ENCODE measurements at regions not wholly inside any gene's neighbourhood (a gene's known extent, or its start where the extent isn't known, plus 50 kb on each side); places are given as distances from the start of the nearest gene placed in this dataset.

GRCh38 chr11:130631119-130631518 lies 182.7 kb downstream of the ADAMTS15 start:
- H3K27ac Mint-ChIP-seq = no peak overlapping the region
- CTCF ChIA-PET = interaction anchor here (0.6 kb wide), 1 partner anchor 582 kb away, joined by 3 read pairs; no protein-coding TSS in a partner anchor
- no peak overlapping the region for H3K4me3 Mint-ChIP-seq
- peaks cover 1% of the 10 kb centered on the region for H3K27me3 Mint-ChIP-seq
- H3K36me3 Mint-ChIP-seq = no peaks in the 10 kb centered on the region
- H3K4me1 Mint-ChIP-seq (ENCODE audit: low read depth) = peaks cover 2% of the 10 kb centered on the region
- H3K9me3 Mint-ChIP-seq = no peaks in the 10 kb centered on the region
- intact Hi-C loops (cut with micrococcal nuclease) = loop anchor here (10.0 kb wide), 1 partner anchor 196 kb away; no protein-coding TSS in a partner anchor
- POLR2A ChIA-PET = no interaction called here
- peak; percentile 48 for DNase-seq

- Mint-ChIP-seq H3K9me3 (no peaks in the 10 kb centered on the region), H3K27me3 (peaks cover 1% of the 10 kb centered on the region), H3K4me1 (ENCODE audit: low read depth) (peaks cover 2% of the 10 kb centered on the region), H3K36me3 (no peaks in the 10 kb centered on the region), H3K27ac (no peak overlapping the region), H3K4me3 (no peak overlapping the region)
- CTCF ChIA-PET = no interaction called here
- intact Hi-C loops (cut with micrococcal nuclease) = loop anchor here (10.0 kb wide), 1 partner anchor 199 kb away; no protein-coding TSS in a partner anchor
- POLR2A ChIA-PET = no interaction called here
- no peak for DNase-seq
These were observed 185.0 kb downstream of the ADAMTS15 start for GRCh38 chr11:130633466-130633865.

- no peak for DNase-seq
- CTCF ChIA-PET = interaction anchor here (0.8 kb wide), 1 partner anchor 199 kb away, joined by 3 read pairs; no protein-coding TSS in a partner anchor
- Mint-ChIP-seq H3K9me3 (no peaks in the 10 kb centered on the region), H3K36me3 (no peaks in the 10 kb centered on the region), H3K27me3 (peaks cover 1% of the 10 kb centered on the region), H3K4me1 (ENCODE audit: low read depth) (peaks cover 2% of the 10 kb centered on the region), H3K27ac (no peak overlapping the region), H3K4me3 (no peak overlapping the region)
- POLR2A ChIA-PET = no interaction called here
- intact Hi-C loops (cut with micrococcal nuclease) = loop anchor here (10.0 kb wide), 1 partner anchor 199 kb away; no protein-coding TSS in a partner anchor
These were observed 185.7 kb downstream of the ADAMTS15 start for GRCh38 chr11:130634186-130634585.

- POLR2A ChIA-PET = no interaction called here
- no peak overlapping the region for H3K4me3 Mint-ChIP-seq
These were observed 186.6 kb downstream of the ADAMTS15 start for GRCh38 chr11:130634961-130635473.

GRCh38 chr11:130635937-130636630 lies 187.6 kb downstream of the ADAMTS15 start:
- Mint-ChIP-seq H3K4me3 (no peak overlapping the region), H3K4me1 (ENCODE audit: low read depth) (peaks cover 2% of the 10 kb centered on the region), H3K36me3 (no peaks in the 10 kb centered on the region), H3K27ac (no peak overlapping the region), H3K9me3 (no peaks in the 10 kb centered on the region), H3K27me3 (peaks cover 3% of the 10 kb centered on the region)
- ChIA-PET CTCF (no interaction called here), POLR2A (no interaction called here)
- no peak for DNase-seq
- intact Hi-C loops (cut with micrococcal nuclease) = loop anchor here (10.0 kb wide), 1 partner anchor 201 kb away; no protein-coding TSS in a partner anchor

More at GRCh38 chr11:130634961-130635473, 186.6 kb downstream of the ADAMTS15 start:
- H3K27me3 Mint-ChIP-seq = peaks cover 3% of the 10 kb centered on the region
- no peak overlapping the region for H3K27ac Mint-ChIP-seq
- CTCF ChIA-PET = interaction anchor here (0.8 kb wide), 1 partner anchor 200 kb away, joined by 3 read pairs; no protein-coding TSS in a partner anchor
- peaks cover 2% of the 10 kb centered on the region for H3K4me1 Mint-ChIP-seq (ENCODE audit: low read depth)
- intact Hi-C loops (cut with micrococcal nuclease) = loop anchor here (10.0 kb wide), 1 partner anchor 200 kb away; no protein-coding TSS in a partner anchor
- no peaks in the 10 kb centered on the region for H3K36me3 Mint-ChIP-seq
- no peaks in the 10 kb centered on the region for H3K9me3 Mint-ChIP-seq
- DNase-seq = peak; percentile 40

GRCh38 chr11:130636722-130637464 lies 188.4 kb downstream of the ADAMTS15 start:
- Mint-ChIP-seq H3K36me3 (no peaks in the 10 kb centered on the region), H3K27me3 (peaks cover 1% of the 10 kb centered on the region), H3K4me3 (no peak overlapping the region), H3K4me1 (ENCODE audit: low read depth) (no peaks in the 10 kb centered on the region), H3K9me3 (no peaks in the 10 kb centered on the region), H3K27ac (no peak overlapping the region)
- ChIA-PET POLR2A (no interaction called here), CTCF (no interaction called here)
- intact Hi-C loops (cut with micrococcal nuclease) = loop anchor here (10.0 kb wide), 1 partner anchor 202 kb away; no protein-coding TSS in a partner anchor
- DNase-seq = no peak

- intact Hi-C loops (cut with micrococcal nuclease) = loop anchor here (10.0 kb wide), 1 partner anchor 203 kb away; no protein-coding TSS in a partner anchor
- POLR2A ChIA-PET = no interaction called here
These were observed 189.1 kb downstream of the ADAMTS15 start for GRCh38 chr11:130637566-130637965.

GRCh38 chr11:130638033-130638432 lies 189.6 kb downstream of the ADAMTS15 start:
- DNase-seq = no peak
- Mint-ChIP-seq H3K27ac (no peak overlapping the region), H3K36me3 (no peaks in the 10 kb centered on the region), H3K4me3 (no peak overlapping the region), H3K27me3 (peaks cover 1% of the 10 kb centered on the region), H3K9me3 (no peaks in the 10 kb centered on the region), H3K4me1 (ENCODE audit: low read depth) (no peaks in the 10 kb centered on the region)
- CTCF ChIA-PET = no interaction called here
- intact Hi-C loops (cut with micrococcal nuclease) = loop anchor here (10.0 kb wide), 1 partner anchor 203 kb away; no protein-coding TSS in a partner anchor
- POLR2A ChIA-PET = no interaction called here

More at GRCh38 chr11:130637566-130637965, 189.1 kb downstream of the ADAMTS15 start:
- no peak for DNase-seq
- Mint-ChIP-seq H3K4me3 (no peak overlapping the region), H3K9me3 (no peaks in the 10 kb centered on the region), H3K4me1 (ENCODE audit: low read depth) (no peaks in the 10 kb centered on the region), H3K27me3 (peaks cover 1% of the 10 kb centered on the region), H3K36me3 (no peaks in the 10 kb centered on the region), H3K27ac (no peak overlapping the region)
- CTCF ChIA-PET = no interaction called here

GRCh38 chr11:130638624-130639023 lies 190.2 kb downstream of the ADAMTS15 start:
- H3K4me1 Mint-ChIP-seq (ENCODE audit: low read depth) = no peaks in the 10 kb centered on the region
- intact Hi-C loops (cut with micrococcal nuclease) = loop anchor here (10.0 kb wide), 1 partner anchor 204 kb away; no protein-coding TSS in a partner anchor
- no peak overlapping the region for H3K27ac Mint-ChIP-seq
- peaks cover 1% of the 10 kb centered on the region for H3K27me3 Mint-ChIP-seq
- ChIA-PET CTCF (no interaction called here), POLR2A (no interaction called here)
- DNase-seq = no peak
- no peaks in the 10 kb centered on the region for H3K9me3 Mint-ChIP-seq
- H3K36me3 Mint-ChIP-seq = no peaks in the 10 kb centered on the region
- no peak overlapping the region for H3K4me3 Mint-ChIP-seq

GRCh38 chr11:130639369-130639768 lies 190.9 kb downstream of the ADAMTS15 start:
- intact Hi-C loops (cut with micrococcal nuclease) = loop anchor here (10.0 kb wide), 1 partner anchor 205 kb away; no protein-coding TSS in a partner anchor
- no peaks in the 10 kb centered on the region for H3K36me3 Mint-ChIP-seq
- no peaks in the 10 kb centered on the region for H3K4me1 Mint-ChIP-seq (ENCODE audit: low read depth)
- peaks cover 1% of the 10 kb centered on the region for H3K27me3 Mint-ChIP-seq
- no peak for DNase-seq
- no peak overlapping the region for H3K27ac Mint-ChIP-seq
- ChIA-PET CTCF (no interaction called here), POLR2A (no interaction called here)
- no peaks in the 10 kb centered on the region for H3K9me3 Mint-ChIP-seq
- H3K4me3 Mint-ChIP-seq = no peak overlapping the region

- POLR2A ChIA-PET = no interaction called here
- Mint-ChIP-seq H3K4me1 (ENCODE audit: low read depth) (no peaks in the 10 kb centered on the region), H3K27me3 (peaks cover 1% of the 10 kb centered on the region), H3K36me3 (no peaks in the 10 kb centered on the region), H3K27ac (no peak overlapping the region), H3K9me3 (no peaks in the 10 kb centered on the region), H3K4me3 (no peak overlapping the region)
- no peak for DNase-seq
- intact Hi-C loops (cut with micrococcal nuclease) = no loop called here
- CTCF ChIA-PET = no interaction called here
These were observed 192.1 kb downstream of the ADAMTS15 start for GRCh38 chr11:130640526-130640925.

GRCh38 chr11:130641876-130642275 lies 193.4 kb downstream of the ADAMTS15 start:
- DNase-seq = no peak
- ChIA-PET POLR2A (no interaction called here), CTCF (no interaction called here)
- H3K27me3 Mint-ChIP-seq = peaks cover 1% of the 10 kb centered on the region
- intact Hi-C loops (cut with micrococcal nuclease) = no loop called here
- H3K36me3 Mint-ChIP-seq = no peaks in the 10 kb centered on the region
- H3K4me3 Mint-ChIP-seq = no peak overlapping the region
- H3K27ac Mint-ChIP-seq = no peak overlapping the region
- H3K4me1 Mint-ChIP-seq (ENCODE audit: low read depth) = no peaks in the 10 kb centered on the region
- no peaks in the 10 kb centered on the region for H3K9me3 Mint-ChIP-seq
